RWPE1 (cell line): ENCODE measurements at regions not wholly inside any gene's neighbourhood (a gene's known extent, or its start where the extent isn't known, plus 50 kb on each side); places are given as distances from the start of the nearest gene placed in this dataset.

Experiments used
- CTCF ChIA-PET: fragments of 350-600 bp; sonication (Branson Sonifier 250); formaldehyde crosslinking; extraction: SDS; loops from one replicate; lab custom pipeline; 2021; lab: Yijun Ruan, JAX
- POLR2A ChIA-PET: fragments of 400-600 bp; formaldehyde crosslinking; extraction: SDS; loops from one replicate; lab custom pipeline; 2020; ENCODE audit warnings: antibody characterized with exemption; ENCODE audit not compliant: low non-redundant PET; lab: Yijun Ruan, JAX
- DNase-seq: peaks from one replicate; pipeline ENCODE4 v3.0.0; 2012; ENCODE audit warnings: low spot score
- H3K27ac ChIP-seq: fragments of 450-650 bp; 2 replicates; pipeline ENCODE4 v1.5.1; 2017
- CTCF ChIP-seq: fragments of 450-650 bp; conservative IDR thresholded peaks from 2 replicates; pipeline ENCODE4 v1.5.1; 2017; ENCODE audit warnings: low read depth, mild to moderate bottlenecking

- POLR2A ChIA-PET = no interaction called here
- no peak for DNase-seq
- TF ChIP-seq CTCF = no peak
- H3K27ac ChIP-seq = no peak overlapping the region
- CTCF ChIA-PET = no interaction called here
Measured at GRCh38 chr11:109120341-109120740, 301.6 kb upstream of the C11orf87 start.

- no peak overlapping the region for H3K27ac ChIP-seq
- ChIA-PET POLR2A (interaction anchor here (0.5 kb wide), 1 partner anchor 447 kb away, joined by 4 read pairs; no protein-coding TSS in a partner anchor), CTCF (interaction anchor here (0.7 kb wide), 1 partner anchor 31 kb away, joined by 3 read pairs; no protein-coding TSS in a partner anchor)
- no peak for DNase-seq
- TF ChIP-seq CTCF = no peak
Measured at GRCh38 chr11:109121173-109121932, 300.6 kb upstream of the C11orf87 start.

- ChIA-PET CTCF (no interaction called here), POLR2A (no interaction called here)
- H3K27ac ChIP-seq = no peak overlapping the region
- TF ChIP-seq CTCF = no peak
- DNase-seq = no peak
Measured at GRCh38 chr11:109123816-109124787, 297.9 kb upstream of the C11orf87 start.

DNA sequence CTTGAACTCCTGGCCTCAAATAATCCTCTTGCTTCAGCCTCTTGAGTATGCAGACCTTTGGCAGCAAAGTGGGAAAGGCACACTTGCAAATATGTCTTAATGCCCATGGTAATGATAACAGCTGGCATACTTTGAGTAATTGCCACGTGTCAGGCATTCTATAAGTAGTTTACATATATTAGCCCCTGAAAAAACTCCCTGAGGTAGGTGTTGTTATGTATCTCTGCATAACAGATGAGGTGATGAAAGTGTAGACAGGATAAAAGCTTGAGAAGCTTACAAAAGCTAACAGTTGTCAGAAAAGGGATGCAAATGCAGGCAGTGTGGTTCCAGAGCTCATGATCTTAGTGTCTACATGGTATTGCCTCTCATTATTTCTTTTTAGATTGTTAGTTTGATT is 291.1 kb upstream of the C11orf87 start:
- ChIA-PET POLR2A (no interaction called here), CTCF (interaction anchor here (0.7 kb wide), 1 partner anchor 38 kb away, joined by 3 read pairs; no protein-coding TSS in a partner anchor)
- no peak for DNase-seq
- no peak overlapping the region for H3K27ac ChIP-seq
- no peak for TF ChIP-seq CTCF

DNA sequence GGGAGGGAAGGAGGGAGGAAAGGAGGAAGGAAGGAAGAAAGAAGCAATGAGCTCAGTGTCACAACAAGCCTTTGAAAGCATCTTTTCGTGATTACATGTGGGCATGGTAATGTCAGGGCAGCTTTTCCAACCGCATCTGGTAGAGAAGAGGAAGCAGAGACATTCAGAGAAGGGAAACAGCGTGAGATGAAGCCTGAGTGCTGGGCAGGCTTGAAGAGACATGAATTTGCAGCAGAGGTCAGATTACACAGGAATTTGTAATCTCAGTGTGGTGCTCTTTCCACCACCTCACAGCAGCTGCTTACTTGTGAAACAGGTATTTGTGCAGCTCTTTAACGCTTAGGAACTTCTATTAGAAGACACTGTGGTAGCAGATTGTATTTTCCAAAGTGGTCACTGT is 289.5 kb upstream of the C11orf87 start:
- TF ChIP-seq CTCF = no peak
- ChIA-PET CTCF (interaction anchor here (0.7 kb wide), 1 partner anchor 340 kb away, joined by 3 read pairs; no protein-coding TSS in a partner anchor), POLR2A (no interaction called here)
- H3K27ac ChIP-seq = no peak overlapping the region
- DNase-seq = no peak

GRCh38 chr11:109133159-109133558 is 288.8 kb upstream of the C11orf87 start:
- no peak for TF ChIP-seq CTCF
- DNase-seq = no peak
- POLR2A ChIA-PET = no interaction called here
- H3K27ac ChIP-seq = no peak overlapping the region
- CTCF ChIA-PET = no interaction called here
